ENCODE measurements at regions not wholly inside any gene's neighbourhood (a gene's known extent, or its start where the extent isn't known, plus 50 kb on each side); places are given as distances from the start of the nearest gene placed in this dataset.

- H3F3A ChIP-seq (replicated peaks; ENCODE audit: insufficient read depth), result no peaks in the 10 kb centered on the region
- CTCF ChIA-PET, result interaction anchor here (0.8 kb wide), 1 partner anchor 399 kb away, joined by 3 read pairs; no protein-coding TSS in a partner anchor
- no peaks in the 10 kb centered on the region for H4K20me1 ChIP-seq (ENCODE audit: insufficient read depth)
- H3K4me2 ChIP-seq, result no peak overlapping the region
- POLR2A ChIA-PET, result no interaction called here
- TF ChIP-seq NRF1 (IDR thresholded peaks at IDR 0.05; ENCODE audit: low read depth, low read length) (no peak), GATA2 (CRISPR knock-in tag; IDR thresholded peaks at IDR 0.05) (no peak), RFX5 (IDR thresholded peaks at IDR 0.05; ENCODE audit: low read length) (no peak), USF1 (IDR thresholded peaks at IDR 0.05; ENCODE audit: borderline replicate concordance, low read depth) (no peak), RXRA (IDR thresholded peaks at IDR 0.05; ENCODE audit: borderline replicate concordance, low read depth) (no peak), POLR2AphosphoS5 (IDR thresholded peaks at IDR 0.05; ENCODE audit: low read depth, low read length) (no peak), REST (IDR thresholded peaks at IDR 0.05; ENCODE audit: low read depth, low read length) (no peak), CTCF (IDR thresholded peaks at IDR 0.05) (no peak), TCF12 (IDR thresholded peaks at IDR 0.05) (no peak), IRF3 (IDR thresholded peaks at IDR 0.05; ENCODE audit: low read depth, low read length) (no peak), MEF2A (IDR thresholded peaks at IDR 0.05; ENCODE audit: borderline replicate concordance, low read depth) (no peak), MXI1 (IDR thresholded peaks at IDR 0.05; ENCODE audit: low read depth, low read length) (no peak), USF2 (IDR thresholded peaks at IDR 0.05; ENCODE audit: borderline replicate concordance, low read depth, low read length) (no peak), RCOR1 (IDR thresholded peaks at IDR 0.05; ENCODE audit: low read length) (no peak)
- H3K4me3 ChIP-seq (ENCODE audit: low read depth in 2 of 2, low read length in 1 of 2), result no peak overlapping the region
- no peaks in the 10 kb centered on the region for H3K9me2 ChIP-seq
- H3K36me3 ChIP-seq (replicated peaks in 1 of 2; ENCODE audit: control insufficient read depth in 1 of 2, insufficient read depth in 2 of 2, low read length in 1 of 2), result no peaks in the 10 kb centered on the region
- no peaks in the 10 kb centered on the region for H3K9me3 ChIP-seq
- DNase-seq, result no peak
- H3K79me2 ChIP-seq (ENCODE audit: insufficient read depth), result no peaks in the 10 kb centered on the region
- no peak overlapping the region for H2AFZ ChIP-seq (ENCODE audit: low read depth)
- no peak overlapping the region for H3K27ac ChIP-seq (ENCODE audit: low read depth in 2 of 2, low read length in 1 of 2)
- no peaks in the 10 kb centered on the region for H3K27me3 ChIP-seq (ENCODE audit: insufficient read depth)
- no peaks in the 10 kb centered on the region for H3K4me1 ChIP-seq (ENCODE audit: control insufficient read depth in 1 of 2, insufficient read depth in 2 of 2, low read depth in 1 of 2, low read length in 1 of 2)
- no peak overlapping the region for H3K9ac ChIP-seq
- 69% methylated on average over 3 of the region's 3 CpGs for WGBS (ENCODE audit: low lambda C conversion rate)
Measured at GRCh38 chr6:104126315-104127005, 733.3 kb downstream of the HACE1 start.
